ENCODE measurements at regions not wholly inside any gene's neighbourhood (a gene's known extent, or its start where the extent isn't known, plus 50 kb on each side); places are given as distances from the start of the nearest gene placed in this dataset.
"Not testable (repeated sequence)": the region's sequence is repeated elsewhere in the genome, so short reads cannot be mapped to it uniquely, and the experiment has no call there.

- no peak for DNase-seq (ENCODE audit: low read depth in 1 of 2, low spot score in 1 of 2)
Observed at GRCh38 chr11:38176686-38177322, 1578.8 kb upstream of the RAG2 start.

- DNase-seq (ENCODE audit: low read depth in 1 of 2, low spot score in 1 of 2): no peak
Observed at GRCh38 chr11:38173676-38174075, 1575.6 kb upstream of the RAG2 start.

GRCh38 chr11:38169286-38169685 is 1571.2 kb upstream of the RAG2 start:
- DNase-seq (ENCODE audit: low read depth in 1 of 2, low spot score in 1 of 2): no peak

- no peak for DNase-seq (ENCODE audit: low read depth in 1 of 2, low spot score in 1 of 2)
Observed at GRCh38 chr11:38163526-38163925, 1565.5 kb upstream of the RAG2 start.

GRCh38 chr11:38160433-38160832 is 1562.4 kb upstream of the RAG2 start:
- DNase-seq (ENCODE audit: low read depth in 1 of 2, low spot score in 1 of 2): no peak

- no peak for DNase-seq (ENCODE audit: low read depth in 1 of 2, low spot score in 1 of 2)
Observed at GRCh38 chr11:38159038-38159437, 1561.0 kb upstream of the RAG2 start.

- DNase-seq (ENCODE audit: low read depth in 1 of 2, low spot score in 1 of 2): no peak
Observed at GRCh38 chr11:38156495-38157146, 1558.6 kb upstream of the RAG2 start.

GRCh38 chr11:38155856-38156255 is 1557.8 kb upstream of the RAG2 start:
- no peak for DNase-seq (ENCODE audit: low read depth in 1 of 2, low spot score in 1 of 2)

- no peak for DNase-seq (ENCODE audit: low read depth in 1 of 2, low spot score in 1 of 2)
Observed at GRCh38 chr11:38153985-38154384, 1555.9 kb upstream of the RAG2 start.

GRCh38 chr11:38143852-38144251 is 1545.8 kb upstream of the RAG2 start:
- no peak for DNase-seq (ENCODE audit: low read depth in 1 of 2, low spot score in 1 of 2)

- DNase-seq (ENCODE audit: low read depth in 1 of 2, low spot score in 1 of 2): no peak
Observed at GRCh38 chr11:38138972-38139371, 1540.9 kb upstream of the RAG2 start.

- no peak for DNase-seq (ENCODE audit: low read depth in 1 of 2, low spot score in 1 of 2)
Observed at GRCh38 chr11:38136887-38137286, 1538.9 kb upstream of the RAG2 start.

- no peak for DNase-seq (ENCODE audit: low read depth in 1 of 2, low spot score in 1 of 2)
Observed at GRCh38 chr11:38131535-38131934, 1533.5 kb upstream of the RAG2 start.

GRCh38 chr11:38130976-38131375 is 1532.9 kb upstream of the RAG2 start:
- DNase-seq (ENCODE audit: low read depth in 1 of 2, low spot score in 1 of 2): no peak

GRCh38 chr11:38130514-38130913 is 1532.5 kb upstream of the RAG2 start:
- no peak for DNase-seq (ENCODE audit: low read depth in 1 of 2, low spot score in 1 of 2)

- no peak for DNase-seq (ENCODE audit: low read depth in 1 of 2, low spot score in 1 of 2)
Observed at GRCh38 chr11:38123673-38124072, 1525.6 kb upstream of the RAG2 start.

- not testable (repeated sequence) for DNase-seq (ENCODE audit: low read depth in 1 of 2, low spot score in 1 of 2)
Observed at GRCh38 chr11:38116616-38117015, 1518.6 kb upstream of the RAG2 start.

- not testable (repeated sequence) for DNase-seq (ENCODE audit: low read depth in 1 of 2, low spot score in 1 of 2)
Observed at GRCh38 chr11:38115381-38115780, 1517.3 kb upstream of the RAG2 start.

- no peak for DNase-seq (ENCODE audit: low read depth in 1 of 2, low spot score in 1 of 2)
Observed at GRCh38 chr11:38100836-38101462, 1502.9 kb upstream of the RAG2 start.

GRCh38 chr11:38095268-38095667 is 1497.2 kb upstream of the RAG2 start:
- no peak for DNase-seq (ENCODE audit: low read depth in 1 of 2, low spot score in 1 of 2)

- no peak for DNase-seq (ENCODE audit: low read depth in 1 of 2, low spot score in 1 of 2)
Observed at GRCh38 chr11:38089726-38090125, 1491.7 kb upstream of the RAG2 start.

GRCh38 chr11:38060920-38061319 is 1462.9 kb upstream of the RAG2 start:
- no peak for DNase-seq (ENCODE audit: low read depth in 1 of 2, low spot score in 1 of 2)

- DNase-seq (ENCODE audit: low read depth in 1 of 2, low spot score in 1 of 2): no peak
Observed at GRCh38 chr11:38060136-38060535, 1462.1 kb upstream of the RAG2 start.
